ENCODE measurements at regions not wholly inside any gene's neighbourhood (a gene's known extent, or its start where the extent isn't known, plus 50 kb on each side); places are given as distances from the start of the nearest gene placed in this dataset.
"Not testable (repeated sequence)": the region's sequence is repeated elsewhere in the genome, so short reads cannot be mapped to it uniquely, and the experiment has no call there.

DNA sequence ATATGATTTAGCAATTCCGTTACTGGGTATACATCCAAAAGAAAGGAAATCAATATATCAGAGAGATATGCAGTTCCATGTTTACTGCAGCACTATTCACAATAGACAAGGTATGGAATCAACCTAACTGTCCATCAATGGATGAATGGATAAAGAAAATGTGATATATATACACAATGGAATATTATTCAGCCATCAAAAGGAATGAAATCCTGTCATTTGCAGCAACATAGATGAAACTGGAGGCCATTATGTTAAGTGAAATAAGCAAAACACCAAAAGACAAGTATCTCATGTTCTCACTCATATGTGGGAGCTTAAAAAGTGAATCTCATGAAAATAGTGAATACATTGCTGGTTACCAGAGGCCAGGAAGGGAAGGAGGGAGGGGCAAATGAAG is 390.8 kb downstream of the ZFHX3 start:
- no peak for DNase-seq (ENCODE audit: low read depth in 2 of 2)

DNA sequence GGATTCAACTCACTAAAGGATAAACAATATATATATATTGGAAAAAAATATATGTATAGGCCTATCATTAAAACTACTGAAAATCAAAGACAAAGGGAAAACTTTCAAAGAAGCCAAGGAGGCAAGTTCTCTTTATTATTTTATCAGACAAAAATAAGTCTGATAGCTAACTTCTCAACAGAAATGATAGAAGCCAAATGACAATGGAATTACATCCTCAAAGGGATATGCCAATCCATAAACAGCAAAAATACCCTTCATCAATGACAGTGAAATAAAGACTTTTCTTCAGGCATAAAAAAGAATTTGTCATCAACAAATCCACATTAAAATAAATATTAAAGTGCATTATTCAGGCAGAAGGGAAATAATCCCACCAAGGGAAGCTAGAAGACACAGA is 393.4 kb downstream of the ZFHX3 start:
- no peak for DNase-seq (ENCODE audit: low read depth in 2 of 2)

DNA sequence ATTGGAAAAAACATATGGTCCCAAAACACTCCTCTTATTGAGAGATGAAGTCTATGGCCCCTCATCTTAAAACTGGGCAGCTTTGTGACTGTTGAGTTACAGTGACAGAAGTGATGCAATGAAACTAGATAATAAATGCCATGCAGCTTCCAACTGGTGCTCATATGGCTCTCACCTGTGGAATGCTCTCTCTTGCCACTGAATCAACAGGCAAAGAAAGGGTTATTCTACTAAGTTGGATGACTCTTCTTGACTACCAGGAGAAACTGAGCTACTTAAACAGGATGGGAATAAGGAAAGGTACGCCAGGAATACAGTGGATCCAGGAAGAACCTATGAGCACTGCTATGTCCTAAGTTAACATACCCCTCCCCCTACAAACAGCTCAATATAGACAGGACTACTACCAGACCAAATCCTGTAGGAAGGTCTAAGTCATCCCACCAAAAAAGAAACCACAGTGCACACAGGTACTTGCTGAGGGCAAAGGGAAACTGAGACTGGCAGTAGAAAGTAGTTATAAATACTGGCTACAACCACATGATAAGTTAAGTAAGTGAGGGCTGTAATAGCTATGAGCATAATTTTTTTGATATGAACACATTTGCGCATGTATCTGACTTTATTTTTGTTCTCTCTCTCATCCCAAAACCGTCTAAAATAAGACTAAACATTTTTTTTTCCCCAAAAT is 398.5 kb downstream of the ZFHX3 start:
- no peak for DNase-seq (ENCODE audit: low read depth in 2 of 2)

DNA sequence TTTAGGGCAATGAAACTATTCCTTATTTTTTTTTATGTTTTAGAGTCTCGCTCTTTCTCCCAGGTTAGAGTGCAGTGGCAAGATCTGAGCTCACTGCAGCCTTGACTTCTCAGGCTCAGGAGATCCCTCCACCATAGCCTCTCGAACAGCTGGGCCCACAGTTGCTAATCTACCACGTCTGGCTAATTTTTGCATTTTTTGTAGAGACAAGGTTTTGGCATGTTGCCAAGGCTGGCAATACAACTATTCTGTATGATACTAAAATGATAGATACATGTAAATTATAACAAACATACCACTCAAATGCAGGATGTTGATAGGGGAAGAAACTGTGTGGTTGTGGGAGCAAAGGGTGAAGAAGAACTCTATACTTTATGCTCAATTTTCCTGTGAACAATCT is 401.3 kb downstream of the ZFHX3 start:
- DNase-seq (ENCODE audit: low read depth in 2 of 2), result no peak

DNA sequence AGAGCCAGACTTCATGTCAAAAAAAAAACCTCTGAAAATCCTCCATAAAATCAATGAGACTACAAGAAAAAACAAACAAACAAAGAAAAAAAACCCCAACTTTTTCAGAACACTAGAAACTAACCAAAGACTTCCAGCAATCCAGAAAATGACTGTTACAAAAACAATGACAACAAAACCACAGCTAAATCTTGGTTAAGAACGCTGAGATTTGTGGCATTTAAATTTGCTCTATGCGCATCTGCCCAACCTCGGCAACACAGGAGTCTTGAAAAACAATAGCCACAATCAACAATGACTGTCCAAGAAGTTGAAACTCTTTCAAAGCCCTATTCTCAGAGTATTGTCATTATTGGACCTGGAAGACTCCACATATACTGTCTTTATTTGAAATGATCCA is 402.4 kb downstream of the ZFHX3 start:
- no peak for DNase-seq (ENCODE audit: low read depth in 2 of 2)

DNA sequence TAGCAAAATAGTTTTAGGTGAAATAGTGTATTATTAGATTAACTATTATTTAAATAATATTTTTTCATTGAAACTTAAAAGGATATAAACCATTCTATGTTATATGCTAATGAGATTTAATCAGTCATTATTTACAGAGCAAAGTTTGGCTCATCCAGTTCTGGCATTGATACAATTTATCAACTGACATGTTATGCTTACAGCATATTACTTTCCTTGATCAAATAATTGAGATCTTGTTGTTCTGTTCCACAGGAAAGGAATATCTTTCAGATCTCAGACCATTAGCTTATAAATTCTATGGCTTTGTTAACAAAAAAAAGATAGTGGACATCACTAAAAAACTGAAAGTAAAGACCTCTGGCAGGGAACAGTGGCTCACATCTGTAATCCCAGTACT is 403.0 kb downstream of the ZFHX3 start:
- DNase-seq (ENCODE audit: low read depth in 2 of 2), result no peak

DNA sequence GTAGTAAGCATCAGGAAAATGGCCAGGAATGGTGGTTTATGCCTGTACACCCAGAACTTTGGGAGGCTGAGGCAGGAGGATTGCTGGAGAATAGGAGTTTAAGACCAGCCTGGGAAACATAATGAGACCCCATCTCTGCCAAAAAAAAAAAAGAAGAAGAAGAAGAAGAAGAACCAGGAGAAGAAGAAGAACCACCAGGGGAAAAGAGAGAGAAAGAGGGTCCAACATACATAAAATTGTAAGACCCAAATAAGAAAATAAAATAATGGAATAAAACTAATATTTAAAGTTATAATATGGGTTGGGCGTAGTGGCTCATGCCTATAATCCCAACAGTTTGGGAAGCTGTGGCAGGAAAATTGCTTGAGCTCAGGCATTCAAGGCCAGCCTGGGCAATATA is 408.4 kb downstream of the ZFHX3 start:
- no peak for DNase-seq (ENCODE audit: low read depth in 2 of 2)

DNA sequence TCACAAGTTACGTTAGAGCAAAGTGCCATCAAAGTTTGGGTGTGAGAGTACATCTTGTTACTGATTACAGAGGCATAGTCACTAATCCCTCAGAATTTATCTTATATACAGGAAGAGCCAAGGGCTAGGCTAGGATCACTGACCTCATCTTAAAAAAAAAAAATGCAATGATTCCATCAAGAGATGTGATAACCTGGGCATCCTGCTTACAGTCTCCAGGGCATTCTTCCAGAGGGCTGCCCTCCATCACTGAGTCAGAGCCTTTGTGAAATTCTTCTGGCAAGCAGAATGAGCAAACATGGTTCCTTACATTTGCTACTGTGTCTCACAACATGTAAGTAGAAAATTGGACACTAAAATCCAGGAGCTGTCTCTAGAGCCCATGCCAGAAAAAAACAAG is 410.6 kb downstream of the ZFHX3 start:
- DNase-seq (ENCODE audit: low read depth in 2 of 2), result peak; percentile 18 to 29

DNA sequence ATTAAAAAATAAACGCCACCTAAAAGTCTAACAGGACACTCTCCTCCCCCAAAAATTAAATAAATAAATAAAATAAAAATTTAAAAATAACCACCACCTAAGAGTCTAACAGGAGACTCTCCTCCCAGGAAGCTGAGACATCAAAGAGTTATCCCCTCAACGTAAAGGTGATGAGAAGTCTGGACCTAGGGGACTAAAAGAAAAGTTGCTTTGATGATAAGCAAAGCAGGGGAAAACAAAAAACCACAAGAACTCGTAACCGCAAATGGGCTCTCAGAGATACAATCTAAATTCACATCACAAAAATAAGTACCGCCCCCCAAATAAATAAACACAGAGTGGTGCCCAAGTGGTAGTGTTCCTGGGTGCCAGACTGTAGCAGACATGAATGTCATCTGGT is 412.2 kb downstream of the ZFHX3 start:
- DNase-seq (ENCODE audit: low read depth in 2 of 2), result no peak

DNA sequence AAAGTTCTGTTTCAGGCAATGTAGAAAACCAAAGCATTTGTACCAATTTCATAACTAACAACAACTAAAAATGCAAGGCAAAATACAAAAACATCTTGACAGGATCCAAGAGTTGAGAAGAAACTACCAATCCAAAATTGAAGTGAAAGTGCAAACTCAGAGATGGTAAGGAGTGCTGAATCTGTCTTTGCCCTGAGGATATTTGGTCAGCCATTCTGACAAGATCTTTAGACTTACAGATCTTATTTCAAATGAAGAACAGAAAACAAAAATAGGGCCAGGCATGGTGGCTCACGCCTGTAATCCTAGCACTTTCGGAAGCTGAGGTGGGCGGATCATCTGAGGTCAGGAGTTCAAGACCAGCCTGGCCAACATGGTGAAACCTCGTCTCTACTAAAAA is 412.8 kb downstream of the ZFHX3 start:
- no peak for DNase-seq (ENCODE audit: low read depth in 2 of 2)

DNA sequence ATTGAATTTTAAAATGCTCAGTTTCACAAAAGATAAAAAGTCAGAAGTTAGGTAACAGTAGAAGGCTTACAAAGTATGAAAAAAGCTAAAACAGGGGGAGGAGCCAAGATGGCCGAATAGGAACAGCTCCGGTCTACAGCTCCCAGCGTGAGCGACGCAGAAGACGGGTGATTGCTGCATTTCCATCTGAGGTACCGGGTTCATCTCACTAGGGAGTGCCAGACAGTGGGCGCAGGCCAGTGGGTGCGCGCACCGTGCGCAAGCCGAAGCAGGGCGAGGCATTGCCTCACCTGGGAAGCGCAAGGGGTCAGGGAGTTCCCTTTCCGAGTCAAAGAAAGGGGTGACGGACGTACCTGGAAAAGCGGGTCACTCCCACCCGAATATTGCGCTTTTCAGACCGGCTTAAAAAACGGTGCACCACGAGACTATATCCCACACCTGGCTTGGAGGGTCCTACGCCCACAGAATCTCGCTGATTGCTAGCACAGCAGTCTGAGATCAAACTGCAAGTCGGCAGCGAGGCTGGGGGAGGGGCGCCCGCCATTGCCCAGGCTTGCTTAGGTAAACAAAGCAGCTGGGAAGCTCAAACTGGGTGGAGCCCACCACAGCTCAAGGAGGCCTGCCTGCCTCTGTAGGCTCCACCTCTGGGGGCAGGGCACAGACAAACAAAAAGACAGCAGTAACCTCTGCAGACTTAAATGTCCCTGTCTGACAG is 420.6 kb downstream of the ZFHX3 start:
- DNase-seq (ENCODE audit: low read depth in 2 of 2), result not testable (repeated sequence)

DNA sequence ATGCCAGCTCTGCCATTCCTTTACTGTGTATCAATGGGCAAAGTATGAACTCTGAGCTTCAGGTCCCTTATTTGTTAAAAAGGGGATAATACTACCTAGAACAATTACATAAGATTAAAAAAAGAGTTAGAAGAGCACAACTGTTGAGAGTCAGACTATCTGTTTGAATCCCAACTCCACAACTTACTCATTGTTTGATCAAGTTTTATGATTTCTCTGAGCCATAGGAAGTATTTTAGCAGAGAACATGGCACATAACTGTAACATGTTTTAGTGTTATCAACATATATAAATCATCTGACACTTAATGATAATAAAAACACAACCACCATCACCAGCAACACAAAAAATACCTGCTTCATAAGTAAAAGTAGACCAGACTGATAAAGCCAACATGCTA is 421.3 kb downstream of the ZFHX3 start:
- DNase-seq (ENCODE audit: low read depth in 2 of 2), result no peak

DNA sequence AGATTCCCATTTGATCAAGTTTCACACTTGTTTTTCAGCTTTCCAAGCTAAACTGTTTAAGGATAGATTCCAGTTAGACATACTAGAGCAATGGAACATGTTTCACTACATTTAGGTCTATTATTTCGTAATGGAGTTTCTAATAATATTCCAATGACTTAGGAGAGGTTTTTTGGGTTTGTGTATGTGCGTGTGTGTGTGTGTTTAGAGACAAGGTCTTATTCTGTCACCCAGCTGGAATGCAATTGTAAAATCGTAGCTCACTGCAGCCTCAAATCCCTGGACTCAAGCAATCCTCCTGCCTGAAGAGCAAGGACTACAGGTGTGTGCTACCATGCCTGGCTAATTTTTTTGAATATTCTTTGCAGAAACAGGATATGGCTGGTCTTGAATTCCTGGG is 426.3 kb downstream of the ZFHX3 start:
- no peak for DNase-seq (ENCODE audit: low read depth in 2 of 2)

DNA sequence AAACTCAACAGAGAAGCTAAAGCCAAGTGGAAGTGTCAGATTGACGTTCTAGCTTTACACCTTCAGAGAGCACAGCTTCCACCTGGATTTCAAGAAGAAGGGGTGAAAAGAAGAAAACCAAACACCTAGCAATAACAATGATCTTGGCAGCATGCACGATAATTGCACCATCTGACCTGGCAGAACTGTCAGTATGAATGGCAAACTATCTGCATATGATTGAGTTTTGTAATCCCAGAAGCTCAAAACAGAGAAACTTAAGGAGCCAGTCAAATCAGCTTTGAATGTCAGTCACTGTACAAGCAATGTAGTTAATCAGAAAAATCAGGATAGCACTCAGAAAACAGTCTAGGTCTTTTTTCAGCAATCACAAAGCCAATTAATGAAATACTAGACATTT is 427.1 kb downstream of the ZFHX3 start:
- no peak for DNase-seq (ENCODE audit: low read depth in 2 of 2)

DNA sequence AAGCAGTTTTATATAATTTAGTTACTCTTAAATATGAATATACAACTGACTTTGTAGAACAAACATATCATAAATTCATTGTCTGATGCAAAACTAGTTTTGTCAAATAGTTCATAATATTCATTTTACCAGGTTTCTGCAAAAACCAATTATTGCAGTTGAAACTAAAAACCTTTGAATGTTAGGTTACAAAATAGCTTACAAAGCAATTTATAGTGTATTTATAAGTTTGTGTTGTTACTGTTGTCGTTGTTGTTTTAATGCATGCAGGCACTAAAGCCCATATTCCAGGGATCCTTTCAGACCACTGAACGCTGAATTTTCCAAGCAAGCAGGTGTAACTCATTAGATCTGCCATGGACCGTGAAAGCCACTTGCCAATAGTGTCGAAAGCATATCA is 427.6 kb downstream of the ZFHX3 start:
- no peak for DNase-seq (ENCODE audit: low read depth in 2 of 2)

DNA sequence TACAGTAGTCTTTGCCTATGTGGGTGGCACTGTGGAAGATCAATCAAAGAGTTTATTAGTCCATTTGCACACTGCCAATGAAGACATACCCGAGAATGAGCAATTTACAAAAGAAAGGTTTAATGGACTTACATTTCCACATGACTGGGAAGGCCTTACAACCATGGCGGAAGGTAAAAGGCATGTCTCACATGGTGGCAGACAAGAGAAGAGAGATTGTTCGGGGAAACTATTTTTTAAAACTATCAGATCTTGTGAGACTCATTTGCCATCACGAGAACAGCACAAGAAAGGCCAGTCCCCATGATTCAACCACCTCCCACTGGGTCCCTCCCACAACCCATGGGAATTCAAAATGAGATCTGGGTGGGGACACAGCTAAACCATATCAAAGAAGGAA is 432.1 kb downstream of the ZFHX3 start:
- no peak for DNase-seq (ENCODE audit: low read depth in 2 of 2)

DNA sequence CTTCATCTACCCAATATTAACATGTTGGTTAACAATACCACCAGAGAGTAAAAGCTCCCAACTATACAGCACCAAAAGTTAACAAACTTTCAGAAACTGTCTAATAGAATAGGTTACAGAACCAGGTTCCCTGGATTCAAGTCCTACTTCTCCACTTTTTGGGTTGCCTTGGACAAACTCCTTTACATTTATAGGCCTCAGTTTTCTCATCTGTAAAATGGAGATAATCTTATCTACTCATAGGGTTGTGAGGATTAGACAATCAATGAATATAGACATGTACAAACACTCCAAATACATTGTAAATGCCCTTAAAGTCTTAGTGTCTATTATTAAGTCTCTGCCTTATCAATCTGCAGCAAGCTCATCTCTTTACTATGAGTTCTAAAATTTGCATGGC is 435.2 kb downstream of the ZFHX3 start:
- no peak for DNase-seq (ENCODE audit: low read depth in 2 of 2)

DNA sequence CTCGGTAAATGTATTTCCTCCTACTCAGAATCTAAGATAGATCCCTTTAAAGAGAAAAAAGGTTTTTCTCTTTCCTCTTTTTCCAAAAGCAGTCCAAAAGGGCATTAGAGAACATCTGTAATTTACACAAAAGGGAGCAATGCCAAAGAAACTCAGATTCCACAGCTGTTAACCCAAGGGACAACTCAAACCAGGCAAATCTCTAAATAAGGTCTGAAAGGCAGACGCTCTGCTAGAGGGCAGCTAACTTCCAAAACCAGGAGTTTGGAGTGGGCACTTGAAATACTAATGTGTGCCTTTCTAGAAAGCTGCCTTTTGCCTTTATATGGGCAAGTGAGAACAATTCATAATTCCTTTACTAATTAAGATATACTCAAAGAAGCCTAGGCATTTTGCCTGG is 435.7 kb downstream of the ZFHX3 start:
- no peak for DNase-seq (ENCODE audit: low read depth in 2 of 2)

DNA sequence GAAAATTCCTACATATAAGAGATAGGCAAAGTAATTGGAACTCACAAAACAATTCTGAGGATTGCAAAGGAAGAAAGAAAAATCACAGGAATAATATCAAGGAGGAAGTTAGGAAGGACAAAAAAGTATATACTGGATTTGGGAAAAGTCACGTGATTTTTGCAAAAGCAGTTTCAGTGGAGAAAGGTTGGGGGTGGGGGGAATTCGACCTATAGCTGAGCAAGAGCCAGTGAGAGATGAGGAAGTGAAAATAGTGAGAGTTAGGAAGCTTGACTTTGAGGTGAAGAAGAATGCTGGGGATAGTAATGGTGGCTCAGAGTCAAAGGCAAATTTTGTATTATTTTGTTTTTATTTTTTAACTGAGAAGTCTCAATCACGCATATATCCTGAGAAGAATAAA is 438.0 kb upstream of the PMFBP1 start:
- no peak for DNase-seq (ENCODE audit: low read depth in 2 of 2)

DNA sequence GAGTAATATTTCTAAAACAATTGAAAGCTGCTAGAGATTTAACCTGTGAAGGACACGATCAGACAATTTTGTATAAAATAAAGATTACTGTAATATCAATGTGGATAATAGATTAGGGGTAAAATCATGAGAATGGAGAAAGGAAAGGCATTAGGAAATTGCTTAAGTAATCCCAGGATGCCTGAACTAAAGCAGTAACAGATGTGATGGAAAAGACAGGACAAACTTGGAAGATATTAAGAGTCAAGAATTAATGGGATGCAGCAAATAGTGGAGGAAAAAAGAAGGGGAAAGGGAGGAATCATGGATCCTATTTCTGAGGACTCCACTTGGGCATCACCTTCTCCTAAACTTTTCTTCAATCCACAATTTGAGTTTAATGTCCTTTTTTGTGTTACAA is 437.1 kb upstream of the PMFBP1 start:
- no peak for DNase-seq (ENCODE audit: low read depth in 2 of 2)

DNA sequence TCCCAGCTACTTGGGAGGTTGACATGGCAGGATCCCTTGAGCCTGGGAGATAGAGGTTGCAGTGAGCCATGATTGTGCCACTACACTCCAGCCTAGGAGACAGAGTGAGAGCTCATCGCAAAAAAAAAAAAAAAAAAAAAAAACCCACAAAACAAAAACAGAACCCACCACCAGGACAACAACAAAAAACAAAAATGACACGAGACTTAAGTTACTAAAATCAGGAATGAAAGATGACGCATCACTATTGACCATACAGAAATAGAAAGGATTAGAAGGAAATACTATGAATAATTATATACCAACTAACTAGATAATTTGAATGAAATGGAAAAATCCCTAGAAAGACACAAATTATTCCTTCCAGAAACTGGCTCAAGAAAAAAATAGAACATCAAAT is 432.4 kb upstream of the PMFBP1 start:
- DNase-seq (ENCODE audit: low read depth in 2 of 2), result no peak

DNA sequence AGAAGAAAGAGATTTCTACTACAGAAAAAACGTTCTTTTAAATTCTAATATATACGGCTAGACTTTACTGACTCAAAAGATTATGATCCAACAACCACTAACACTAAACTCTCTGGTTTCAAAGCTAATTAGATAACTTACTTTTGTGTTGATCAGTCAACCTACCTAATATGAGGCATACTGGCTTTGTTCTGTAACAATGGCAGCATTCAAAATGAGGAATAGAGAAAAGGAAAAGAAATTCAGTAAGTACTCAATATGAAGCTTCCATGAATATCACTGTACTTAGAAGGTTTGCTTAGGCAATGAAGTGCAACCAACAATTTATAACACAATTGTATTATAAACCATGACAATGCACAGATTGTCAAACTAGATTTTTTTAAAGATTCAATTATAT is 430.5 kb upstream of the PMFBP1 start:
- DNase-seq (ENCODE audit: low read depth in 2 of 2), result no peak

DNA sequence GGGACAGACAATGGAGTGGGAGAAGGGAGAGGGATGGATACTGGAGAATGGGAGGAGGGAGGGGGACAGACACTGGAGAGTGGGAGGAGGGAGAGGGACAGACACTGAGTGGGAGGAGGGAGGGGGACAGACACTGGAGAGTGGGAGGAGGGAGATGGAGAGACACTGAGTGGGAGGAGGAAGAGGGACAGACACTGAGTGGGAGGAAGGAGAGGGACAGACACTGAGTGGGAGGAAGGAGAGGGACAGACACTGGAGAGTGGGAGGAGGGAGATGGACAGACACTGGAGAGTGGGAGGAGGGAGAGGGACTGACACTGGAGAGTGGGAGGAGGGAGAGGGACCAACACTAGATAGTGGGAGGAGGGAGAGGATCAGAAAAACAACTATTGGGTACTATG is 426.7 kb upstream of the PMFBP1 start:
- no peak for DNase-seq (ENCODE audit: low read depth in 2 of 2)

DNA sequence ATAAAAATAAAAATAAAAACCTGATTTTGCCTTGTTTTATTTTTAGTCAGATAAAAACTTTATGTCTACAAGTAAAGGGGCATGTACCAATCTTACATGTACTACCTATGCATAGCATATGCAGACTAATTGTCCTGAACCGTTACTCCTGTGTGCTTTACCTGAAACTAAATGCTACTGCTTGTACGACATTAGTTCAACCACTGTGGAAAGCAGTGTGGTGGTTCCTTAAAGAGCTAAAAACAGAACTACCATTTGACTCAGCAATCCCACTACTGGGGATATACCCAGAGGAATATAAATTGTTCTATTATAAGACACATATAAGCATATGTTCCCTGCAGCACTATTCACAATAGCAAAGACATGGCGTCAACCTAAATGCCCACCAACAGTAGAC is 426.0 kb upstream of the PMFBP1 start:
- no peak for DNase-seq (ENCODE audit: low read depth in 2 of 2)
